GM19043 (cell line): ENCODE measurements at regions not wholly inside any gene's neighbourhood (a gene's known extent, or its start where the extent isn't known, plus 50 kb on each side); places are given as distances from the start of the nearest gene placed in this dataset.

Experiments
- ATAC-seq: cut with Tn5 transposase; IDR thresholded peaks from one replicate; pipeline ENCODE4 v1.9.1; 2021; ENCODE audit warnings: low read depth; ENCODE audit not compliant: unreplicated experiment

GRCh38 chr2:8073916-8074315 lies 607.9 kb upstream of the ID2 start:
- no peak for ATAC-seq

GRCh38 chr2:8076448-8077342 lies 605.2 kb upstream of the ID2 start:
- no peak for ATAC-seq

- no peak for ATAC-seq
Observed at GRCh38 chr2:8078705-8079104, 603.2 kb upstream of the ID2 start.

- no peak for ATAC-seq
Observed at GRCh38 chr2:8080063-8080462, 601.8 kb upstream of the ID2 start.

- no peak for ATAC-seq
Observed at GRCh38 chr2:8081130-8081529, 600.7 kb upstream of the ID2 start.

GRCh38 chr2:8082840-8083239 lies 599.0 kb upstream of the ID2 start:
- no peak for ATAC-seq

GRCh38 chr2:8086357-8086756 lies 595.5 kb upstream of the ID2 start:
- no peak for ATAC-seq

GRCh38 chr2:8086796-8087479 lies 594.9 kb upstream of the ID2 start:
- no peak for ATAC-seq

GRCh38 chr2:8087480-8087840 lies 594.4 kb upstream of the ID2 start:
- ATAC-seq = no peak

- no peak for ATAC-seq
Observed at GRCh38 chr2:8088810-8089209, 593.0 kb upstream of the ID2 start.

- ATAC-seq = no peak
Observed at GRCh38 chr2:8089596-8089995, 592.3 kb upstream of the ID2 start.

GRCh38 chr2:8090748-8091700 lies 590.8 kb upstream of the ID2 start:
- ATAC-seq = no peak

- ATAC-seq = no peak
Observed at GRCh38 chr2:8094526-8094925, 587.3 kb upstream of the ID2 start.

- ATAC-seq = no peak
Observed at GRCh38 chr2:8095978-8096377, 585.9 kb upstream of the ID2 start.

- ATAC-seq = no peak
Observed at GRCh38 chr2:8096484-8096883, 585.4 kb upstream of the ID2 start.

GRCh38 chr2:8098476-8099266 lies 583.2 kb upstream of the ID2 start:
- no peak for ATAC-seq

GRCh38 chr2:8099267-8099582 lies 582.6 kb upstream of the ID2 start:
- ATAC-seq = no peak

GRCh38 chr2:8101614-8102277 lies 580.1 kb upstream of the ID2 start:
- no peak for ATAC-seq

GRCh38 chr2:8102470-8102869 lies 579.4 kb upstream of the ID2 start:
- ATAC-seq = no peak
